HS-5 (cell line): ENCODE measurements at regions not wholly inside any gene's neighbourhood (a gene's known extent, or its start where the extent isn't known, plus 50 kb on each side); places are given as distances from the start of the nearest gene placed in this dataset.

Experiments used
- DNase-seq: peaks from one replicate; pipeline ENCODE4 v3.0.0-alpha.2; 2012; ENCODE audit warnings: low read depth

- no peak for DNase-seq
Measured at GRCh38 chr5:116685931-116686330, 111.3 kb upstream of the SEMA6A start.

- DNase-seq: no peak
Measured at GRCh38 chr5:116685069-116685468, 110.4 kb upstream of the SEMA6A start.

- no peak for DNase-seq
Measured at GRCh38 chr5:116681334-116682013, 106.9 kb upstream of the SEMA6A start.

- DNase-seq: no peak
Measured at GRCh38 chr5:116675626-116675910, 100.9 kb upstream of the SEMA6A start.

DNA sequence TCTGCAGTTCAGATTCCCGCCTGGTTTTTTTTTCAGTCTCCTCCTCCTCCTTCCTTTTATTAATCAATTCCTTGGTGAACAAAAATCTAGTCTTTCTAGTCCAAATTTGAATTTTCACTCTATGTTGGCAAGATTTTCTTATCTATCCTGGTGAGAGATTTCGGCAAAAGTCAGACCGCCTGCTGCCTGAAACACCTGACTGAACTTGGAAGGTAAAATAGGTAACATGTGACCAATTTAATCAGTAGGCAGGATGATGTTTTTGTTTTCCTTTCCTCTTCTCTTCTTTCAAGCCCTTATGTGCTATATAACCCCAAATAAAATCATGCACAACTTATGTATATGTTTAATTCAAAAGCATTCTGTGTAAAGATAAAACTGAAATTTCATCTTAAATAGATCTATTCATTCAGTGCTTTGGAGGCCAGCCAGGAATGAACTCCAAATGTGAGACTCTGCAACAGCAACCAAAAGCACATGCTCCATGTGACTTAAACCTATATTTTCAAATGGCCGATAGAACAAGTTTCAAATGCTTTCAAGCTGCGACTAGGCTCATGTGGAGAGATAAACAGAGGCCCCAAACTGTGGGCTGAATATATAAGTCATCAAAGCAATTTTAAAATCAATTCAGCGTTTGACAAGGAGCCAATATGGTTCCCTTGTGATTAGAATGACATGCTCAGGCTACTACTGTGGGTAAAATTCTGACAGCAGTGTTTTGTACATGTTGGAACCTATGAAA is 100.4 kb upstream of the SEMA6A start:
- no peak for DNase-seq

DNA sequence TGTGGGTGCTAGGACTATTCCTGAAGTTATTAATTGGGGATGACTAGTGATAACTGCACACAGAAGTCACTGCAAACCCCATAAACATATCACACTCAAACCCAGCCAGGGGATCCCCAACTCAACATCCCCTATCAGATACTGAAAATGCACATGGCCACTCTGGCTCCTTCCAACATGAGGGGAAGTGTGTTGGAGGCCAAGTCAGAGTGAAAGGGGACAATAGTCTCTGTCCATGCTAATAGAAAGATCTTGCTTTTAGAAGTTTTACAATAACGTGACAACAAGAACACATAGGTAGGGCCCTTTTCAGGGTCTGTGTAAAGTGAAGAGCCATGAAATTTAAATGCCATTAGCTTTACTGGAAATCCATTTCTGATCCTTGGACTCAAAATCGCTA is 98.8 kb upstream of the SEMA6A start:
- no peak for DNase-seq

- DNase-seq: no peak
Measured at GRCh38 chr5:116672203-116672602, 97.6 kb upstream of the SEMA6A start.

- no peak for DNase-seq
Measured at GRCh38 chr5:116671211-116671736, 96.7 kb upstream of the SEMA6A start.

GRCh38 chr5:116669261-116670031 is 94.8 kb upstream of the SEMA6A start:
- no peak for DNase-seq

- DNase-seq: no peak
Measured at GRCh38 chr5:116668390-116668789, 93.8 kb upstream of the SEMA6A start.

DNA sequence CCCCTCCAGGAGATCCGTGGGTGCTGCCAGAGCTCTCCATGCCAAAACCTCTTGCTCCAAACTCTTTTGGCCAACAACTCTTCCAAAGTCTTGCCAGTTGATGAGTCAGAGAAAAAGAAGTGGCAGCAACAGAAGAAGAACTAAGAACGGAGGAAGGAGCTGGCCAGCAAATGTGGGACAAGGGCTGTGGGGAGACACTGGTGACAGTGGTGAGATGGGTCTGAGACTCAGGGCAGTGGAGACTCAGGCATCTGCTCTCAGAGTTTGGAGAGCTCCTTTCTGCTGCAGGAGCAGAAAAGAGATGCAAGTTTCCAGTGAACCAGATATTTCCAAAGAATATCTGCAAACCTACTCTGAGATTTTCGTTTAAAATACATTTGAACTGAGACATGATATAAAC is 92.3 kb upstream of the SEMA6A start:
- DNase-seq: no peak

DNA sequence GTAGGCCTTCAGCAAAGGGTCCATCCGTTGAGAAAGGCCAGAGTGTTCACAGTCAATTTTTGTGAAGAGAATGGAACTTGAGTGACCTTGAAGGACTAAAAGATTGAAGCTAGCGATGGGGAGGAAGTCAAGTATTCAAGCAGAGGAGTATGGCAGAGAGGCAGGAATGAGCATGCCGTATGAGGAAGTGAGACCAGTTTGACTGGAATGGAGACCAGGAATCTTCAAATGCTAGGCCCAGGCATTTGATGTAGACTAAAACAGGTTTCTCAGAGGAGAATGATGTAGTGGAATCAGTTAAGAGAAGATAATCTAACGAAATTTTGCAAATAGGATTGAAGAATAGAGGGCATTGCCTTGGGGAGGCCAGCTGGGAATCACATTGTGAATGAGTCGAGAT is 90.4 kb upstream of the SEMA6A start:
- no peak for DNase-seq

DNA sequence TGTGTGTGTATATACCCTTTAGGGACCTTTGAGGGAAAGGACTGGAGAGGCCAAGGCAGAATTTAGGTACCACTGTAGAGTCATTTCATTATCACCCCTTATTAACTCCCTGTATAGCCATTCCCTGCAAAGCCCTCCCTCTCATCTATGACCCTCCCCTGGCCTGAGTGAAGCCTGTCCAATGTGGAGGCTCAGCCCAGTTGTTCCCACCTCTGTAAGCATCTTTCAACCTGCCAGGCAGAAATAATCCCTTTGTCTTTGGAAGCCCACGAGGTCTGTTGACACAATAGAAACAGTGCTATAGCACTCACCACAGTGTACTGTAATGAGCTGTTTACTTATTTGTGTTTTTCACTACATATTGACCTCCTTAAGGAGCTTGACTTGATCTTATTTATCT is 88.5 kb upstream of the SEMA6A start:
- no peak for DNase-seq

GRCh38 chr5:116661419-116661818 is 86.8 kb upstream of the SEMA6A start:
- DNase-seq: no peak

GRCh38 chr5:116660929-116661328 is 86.3 kb upstream of the SEMA6A start:
- DNase-seq: no peak

DNA sequence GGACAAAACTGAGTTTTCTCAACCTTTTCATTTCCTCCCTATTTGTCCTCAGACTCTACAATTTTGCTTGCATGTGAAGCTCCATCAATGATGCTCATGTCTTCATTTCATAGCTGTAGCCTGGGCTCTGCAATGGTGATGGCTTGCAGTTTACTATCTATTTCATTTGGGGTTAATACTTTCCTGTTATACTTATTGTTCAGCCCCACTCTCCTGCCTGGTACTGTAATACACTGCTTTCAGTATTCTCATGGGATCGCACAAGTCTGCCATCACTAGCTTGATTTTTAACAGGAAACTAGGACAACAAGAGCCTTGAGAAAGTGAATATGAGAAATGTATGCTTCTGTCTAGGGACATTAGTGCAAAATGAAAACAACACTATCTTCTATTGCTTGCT is 84.2 kb upstream of the SEMA6A start:
- DNase-seq: no peak

GRCh38 chr5:116658141-116658540 is 83.5 kb upstream of the SEMA6A start:
- DNase-seq: no peak

GRCh38 chr5:116655431-116655830 is 80.8 kb upstream of the SEMA6A start:
- no peak for DNase-seq

GRCh38 chr5:116654925-116655324 is 80.3 kb upstream of the SEMA6A start:
- DNase-seq: no peak

DNA sequence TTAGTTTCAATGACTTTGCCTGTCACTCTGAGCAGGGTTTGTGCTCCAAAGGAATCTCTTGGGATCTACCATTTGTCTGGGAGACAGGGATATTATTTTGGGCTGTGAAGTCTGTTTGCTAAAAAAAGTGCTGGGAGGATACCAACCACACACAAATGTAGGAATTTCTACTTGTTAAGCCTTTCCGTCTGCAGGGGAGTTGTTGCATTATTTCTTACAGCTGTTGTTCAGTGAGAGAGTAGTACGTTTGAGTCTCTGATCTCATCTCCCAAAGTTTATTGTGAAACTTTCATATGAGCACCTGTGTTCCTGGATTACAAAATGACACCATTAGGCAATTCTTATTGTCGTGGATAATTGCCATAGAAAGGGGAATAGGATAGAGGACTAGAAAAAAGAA is 78.3 kb upstream of the SEMA6A start:
- no peak for DNase-seq

DNA sequence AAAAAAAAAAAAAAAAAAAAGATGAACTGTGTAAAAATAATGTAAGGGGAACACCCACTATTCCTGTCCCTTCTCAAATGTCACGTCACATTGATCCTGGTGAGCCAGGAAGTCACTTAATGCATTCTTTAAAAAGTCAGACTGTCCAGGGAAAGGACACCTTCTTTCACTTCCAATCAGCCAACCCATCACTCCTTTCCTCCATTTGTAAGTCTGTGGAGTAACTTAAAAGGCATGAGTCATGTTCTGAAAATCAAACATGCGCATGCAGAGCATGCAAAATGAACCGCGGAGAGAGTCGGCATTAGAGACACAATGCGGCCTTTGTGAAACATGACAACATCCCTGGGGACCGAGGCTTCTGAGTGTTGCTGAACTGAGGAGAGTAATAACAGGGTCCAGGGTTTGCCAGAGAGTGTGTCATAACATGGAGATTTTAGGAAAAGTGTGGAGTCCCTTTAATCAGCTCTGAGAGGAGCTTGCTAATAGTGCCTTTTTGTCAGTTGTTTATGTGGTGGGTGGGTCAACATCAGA is 77.6 kb upstream of the SEMA6A start:
- no peak for DNase-seq

DNA sequence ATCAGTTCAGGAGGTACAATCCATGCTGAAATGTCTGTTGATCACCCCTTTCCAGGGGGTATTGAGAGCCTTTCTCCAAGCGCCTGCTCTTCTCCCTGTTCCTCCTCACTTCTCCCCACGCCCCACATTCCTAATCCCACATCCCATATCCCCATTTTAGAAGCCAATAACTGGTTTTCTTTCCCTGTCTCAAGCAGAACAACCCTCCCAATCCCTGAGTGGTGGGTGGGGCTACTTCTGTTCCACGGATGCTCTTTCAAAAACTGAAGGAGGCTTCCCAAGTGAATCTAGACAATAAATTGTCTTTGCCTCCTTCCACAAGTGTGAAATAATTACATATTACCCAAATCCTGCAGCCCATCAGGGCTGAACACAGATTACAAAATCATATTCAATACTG is 77.0 kb upstream of the SEMA6A start:
- no peak for DNase-seq

DNA sequence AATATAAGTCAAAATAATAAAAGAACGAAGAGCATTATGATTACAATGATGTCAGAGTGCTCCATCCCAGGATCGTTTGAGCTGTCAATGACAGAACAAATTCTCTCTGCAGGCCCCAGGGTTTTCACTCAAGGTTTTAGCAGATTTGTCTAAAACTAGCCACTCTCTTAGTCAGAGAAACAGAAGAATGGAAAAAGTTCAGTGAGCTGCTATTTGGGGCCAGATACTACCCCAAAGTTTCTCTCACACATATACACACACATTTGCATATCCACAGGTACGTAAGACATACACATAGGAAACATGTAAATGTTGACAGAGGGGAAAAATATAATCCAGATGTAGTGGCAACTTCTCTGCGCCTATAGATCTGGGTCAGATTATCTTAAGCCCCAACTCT is 76.3 kb upstream of the SEMA6A start:
- DNase-seq: no peak
